Stomach (tissue), 8 donors: ENCODE measurements at regions not wholly inside any gene's neighbourhood (a gene's known extent, or its start where the extent isn't known, plus 50 kb on each side); places are given as distances from the start of the nearest gene placed in this dataset.

ENCODE experiments used
- DNase-seq, 2 donors: peaks; one replicate each; pipeline versions ENCODE4 v3.0.0 to v3.0.0-alpha.2; 2013 to 2019
- H3K27ac ChIP-seq, 5 donors: fragments of 200-600 bp in 4 of 5; sonication (generic) in 4 of 5; one replicate each; pipeline ENCODE4 v1.5.1; 2013 to 2019; ENCODE audit warnings: mild to moderate bottlenecking in 1 of 5, moderate library complexity in 1 of 5
- H3K27me3 ChIP-seq, 3 donors: fragments of 200-600 bp; sonication (generic); one replicate each; pipeline ENCODE4 v1.5.1; 2017 to 2019; ENCODE audit warnings: mixed run types in 1 of 3
- H3K36me3 ChIP-seq, 4 donors: fragments of 200-600 bp; sonication (generic); 1 replicate in 3 of 4; 2 replicates in 1 of 4; pipeline ENCODE4 v1.5.1; 2016 to 2019
- H3K4me1 ChIP-seq, 4 donors: fragments of 200-600 bp; sonication (generic); one replicate each; pipeline ENCODE4 v1.5.1; 2016 to 2019
- H3K4me3 ChIP-seq, 4 donors: fragments of 200-600 bp; sonication (generic) in 3 of 4; one replicate each; pipeline ENCODE4 v1.5.1; 2016 to 2019; ENCODE audit warnings: mild to moderate bottlenecking in 1 of 4
- H3K9me3 ChIP-seq, 4 donors: fragments of 200-600 bp; sonication (generic); one replicate each; pipeline ENCODE4 v1.5.1; 2016 to 2019
- CTCF ChIP-seq, 7 experiments: fragments of 450-650 bp in 4 of 7; fragments of 200-600 bp in 3 of 7; sonication (generic) in 3 of 7; IDR thresholded peaks; one replicate each; pipeline ENCODE4 v1.5.1; 2016 to 2019; ENCODE audit warnings: antibody characterized with exemption in 7 of 7, control low read depth in 2 of 7, mild to moderate bottlenecking in 1 of 7
- EP300 ChIP-seq: sonication (generic); formaldehyde crosslinking; IDR thresholded peaks from one replicate; pipeline ENCODE4 v1.6.1; 2017; ENCODE audit warnings: antibody characterized with exemption
- POLR2A ChIP-seq, 4 donors: fragments of 450-650 bp; IDR thresholded peaks; one replicate each; pipeline ENCODE4 v1.6.1; 2016; ENCODE audit warnings: antibody characterized with exemption in 4 of 4, control low read depth in 2 of 4, mild to moderate bottlenecking in 1 of 4, moderate library complexity in 1 of 4
- POLR2AphosphoS5 ChIP-seq, 3 donors: sonication (generic); formaldehyde crosslinking; IDR thresholded peaks; one replicate each; pipeline ENCODE4 v1.6.1; 2016; ENCODE audit warnings: antibody characterized with exemption in 3 of 3
- WGBS, 5 donors: extraction: QIAGEN DNeasy Blood & Tissue Kit in 3 of 5; methylation state at CpG; one replicate each; pipeline versions ENCODE4 v1.1.5 to v1.1.7; 2013 to 2018; 5-methylcytosine and 5-hydroxymethylcytosine counted together
- intact Hi-C: fragments of 100-400 bp; cut with DNase I; formaldehyde crosslinking; loops from one replicate; pipeline ENCODE4 v1.15.1; 2023; ENCODE audit warnings: low total_unique reads
- donor health status: healthy with polysubstance abuse.
- donor health status: Bipolar disorder and iron deficiency.
- donor health status: healthy.

- H3K4me1 ChIP-seq, result peaks cover 0 to 38% (median 0%) of the 10 kb centered on the region in 4 donors
- TF ChIP-seq EP300 (no peak), POLR2AphosphoS5 (IDR thresholded peaks at IDR 0.05) (no peak), CTCF (IDR thresholded peaks at IDR 0.05) (no peak), POLR2A (IDR thresholded peaks at IDR 0.05) (no peak)
- no peaks in the 10 kb centered on the region for H3K9me3 ChIP-seq
- H3K4me3 ChIP-seq, result no peak overlapping the region
- intact Hi-C loops, result no loop called here
- DNase-seq, result no peak
- WGBS, 5 donors, result 85 to 90% (median 87%) methylated on average over 2 of the region's 2 CpGs
- H3K27me3 ChIP-seq, result no peaks in the 10 kb centered on the region
- no peak overlapping the region for H3K27ac ChIP-seq
- H3K36me3 ChIP-seq, result no peaks in the 10 kb centered on the region
These were observed 174.4 kb downstream of the NUFIP1 start for GRCh38 chr13:44814836-44815235.

GRCh38 chr13:44814161-44814560, 175.1 kb downstream of the NUFIP1 start:
- H3K9me3 ChIP-seq, result no peaks in the 10 kb centered on the region
- TF ChIP-seq POLR2AphosphoS5 (IDR thresholded peaks at IDR 0.05) (no peak), POLR2A (IDR thresholded peaks at IDR 0.05) (no peak), CTCF (IDR thresholded peaks at IDR 0.05) (no peak), EP300 (no peak)
- H3K4me1 ChIP-seq, result peaks cover 0 to 40% (median 0%) of the 10 kb centered on the region in 4 donors
- 85 to 96% (median 95%) methylated on average over 2 of the region's 2 CpGs for WGBS, 5 donors
- H3K27me3 ChIP-seq, result no peaks in the 10 kb centered on the region
- intact Hi-C loops, result no loop called here
- H3K4me3 ChIP-seq, result no peak overlapping the region
- H3K27ac ChIP-seq, result no peak overlapping the region
- no peaks in the 10 kb centered on the region for H3K36me3 ChIP-seq
- DNase-seq, result no peak

GRCh38 chr13:44812818-44813217, 176.5 kb downstream of the NUFIP1 start:
- TF ChIP-seq POLR2A (IDR thresholded peaks at IDR 0.05), result no peak
- TF ChIP-seq EP300, result no peak
- TF ChIP-seq CTCF (IDR thresholded peaks at IDR 0.05), result no peak
- TF ChIP-seq POLR2AphosphoS5 (IDR thresholded peaks at IDR 0.05), result no peak
- Histone ChIP-seq H3K27me3 (no peaks in the 10 kb centered on the region), H3K27ac (no peak overlapping the region), H3K9me3 (no peaks in the 10 kb centered on the region), H3K36me3 (no peaks in the 10 kb centered on the region), H3K4me1 (peaks cover 0 to 35% (median 0%) of the 10 kb centered on the region in 4 donors), H3K4me3 (no peak overlapping the region)
- no peak for DNase-seq
- intact Hi-C loops, result no loop called here
- 77 to 83% (median 82%) methylated on average over 3 of the region's 3 CpGs for WGBS, 5 donors

GRCh38 chr13:44810061-44810840, 179.0 kb downstream of the NUFIP1 start:
- Histone ChIP-seq H3K27ac (no peak overlapping the region), H3K4me1 (peaks cover 0 to 28% (median 0%) of the 10 kb centered on the region in 4 donors), H3K36me3 (no peaks in the 10 kb centered on the region), H3K9me3 (no peaks in the 10 kb centered on the region), H3K27me3 (no peaks in the 10 kb centered on the region), H3K4me3 (no peak overlapping the region)
- WGBS, 5 donors, result 63 to 73% (median 69%) methylated on average over 5 of the region's 5 CpGs
- intact Hi-C loops, result no loop called here
- no peak for TF ChIP-seq POLR2A (IDR thresholded peaks at IDR 0.05)
- no peak for TF ChIP-seq CTCF (IDR thresholded peaks at IDR 0.05)
- no peak for TF ChIP-seq EP300
- TF ChIP-seq POLR2AphosphoS5 (IDR thresholded peaks at IDR 0.05), result no peak
- DNase-seq, result peak; percentile 31 to 53
